HG02571 (cell line): ENCODE measurements at regions not wholly inside any gene's neighbourhood (a gene's known extent, or its start where the extent isn't known, plus 50 kb on each side); places are given as distances from the start of the nearest gene placed in this dataset.

Experiments
- ATAC-seq: cut with Tn5 transposase; IDR thresholded peaks from one replicate; pipeline ENCODE4 v1.9.1; 2021; ENCODE audit warnings: mild to moderate bottlenecking, moderate library complexity; ENCODE audit not compliant: unreplicated experiment

GRCh38 chr2:18467749-18468360 lies 92.6 kb downstream of the RDH14 start:
- ATAC-seq, result no peak

DNA sequence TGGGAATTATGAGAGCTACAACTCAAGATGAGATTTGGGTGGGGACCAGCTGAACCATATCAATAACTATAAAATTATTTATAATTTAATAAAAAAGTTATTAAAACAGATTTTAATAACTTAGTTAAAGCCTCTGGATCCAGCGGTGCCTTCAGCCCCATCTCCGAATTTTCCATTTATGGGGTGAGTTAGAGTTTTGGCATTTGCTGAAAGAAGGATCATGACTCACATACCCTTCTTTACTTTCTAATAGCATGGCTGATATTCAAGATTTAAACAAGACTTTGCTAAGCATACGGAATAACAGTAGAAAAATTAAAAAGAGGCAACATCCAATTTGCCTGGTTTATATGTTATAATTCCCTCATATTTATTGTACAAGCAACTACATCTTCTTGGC lies 94.5 kb downstream of the RDH14 start:
- no peak for ATAC-seq

DNA sequence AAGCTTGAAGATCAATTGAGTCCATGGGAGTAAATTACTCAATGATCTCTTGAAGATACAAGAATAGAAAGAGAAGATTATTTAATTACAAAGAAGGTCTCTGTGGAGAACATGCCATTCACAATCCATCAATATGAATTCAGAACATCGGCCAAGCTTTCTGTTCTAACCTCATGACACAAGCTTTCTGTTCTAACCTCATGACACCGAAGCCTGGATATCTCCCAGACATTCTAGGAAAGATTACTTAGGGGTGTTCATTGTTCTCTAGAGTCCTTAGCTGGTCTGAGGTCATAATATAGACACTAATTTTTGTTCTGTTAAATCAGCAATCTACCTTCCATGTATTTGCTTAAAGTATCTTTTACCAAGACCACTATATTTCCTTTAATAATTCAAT lies 95.5 kb downstream of the RDH14 start:
- no peak for ATAC-seq

- no peak for ATAC-seq
These were observed 104.4 kb downstream of the RDH14 start for GRCh38 chr2:18456026-18456425.

GRCh38 chr2:18455236-18455862 lies 105.1 kb downstream of the RDH14 start:
- ATAC-seq, result no peak

DNA sequence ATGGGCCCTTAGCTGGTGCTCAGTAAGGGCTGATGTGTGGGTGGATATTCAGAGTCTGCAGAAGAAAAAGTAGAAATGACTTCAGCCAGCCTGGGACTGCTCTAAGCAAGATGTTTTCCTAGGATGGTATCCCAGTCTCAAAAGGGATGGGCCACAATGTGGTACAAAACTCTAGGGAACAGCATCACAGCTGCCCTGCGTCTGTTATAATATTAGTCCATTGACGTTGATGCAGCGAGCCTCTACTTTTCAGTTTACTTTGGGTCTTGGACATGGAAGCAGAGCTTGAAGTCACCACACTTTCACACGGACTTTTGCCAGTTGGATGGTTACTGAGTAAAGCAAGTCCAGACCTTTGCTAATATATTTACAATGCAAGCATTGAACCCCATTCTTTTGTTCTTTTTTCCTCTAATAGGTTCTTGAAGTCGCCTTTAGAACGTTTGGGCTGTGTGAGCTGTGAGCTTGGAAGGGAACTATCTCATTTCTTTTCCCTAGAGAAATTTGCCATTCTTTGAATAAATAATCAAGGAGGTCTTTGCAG lies 105.7 kb downstream of the RDH14 start:
- ATAC-seq, result no peak

DNA sequence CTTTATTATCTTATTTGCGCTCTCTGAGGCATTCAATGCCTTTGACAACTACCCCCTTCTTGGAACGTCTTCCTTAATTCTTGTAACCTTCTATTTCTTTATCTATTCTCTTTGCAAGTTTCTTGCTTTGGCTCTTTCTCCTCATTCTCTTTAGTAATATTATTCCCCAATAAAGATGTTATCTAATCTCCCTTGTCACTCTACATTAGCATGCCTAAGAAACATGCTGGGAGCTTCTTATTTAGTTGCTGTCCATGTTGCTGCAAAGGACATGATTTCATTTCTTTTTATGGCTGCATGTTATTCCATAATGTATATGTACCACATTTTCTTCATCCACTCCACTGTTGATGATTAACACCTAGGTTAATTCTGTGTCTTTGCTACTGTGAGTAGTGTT lies 113.7 kb downstream of the RDH14 start:
- no peak for ATAC-seq

DNA sequence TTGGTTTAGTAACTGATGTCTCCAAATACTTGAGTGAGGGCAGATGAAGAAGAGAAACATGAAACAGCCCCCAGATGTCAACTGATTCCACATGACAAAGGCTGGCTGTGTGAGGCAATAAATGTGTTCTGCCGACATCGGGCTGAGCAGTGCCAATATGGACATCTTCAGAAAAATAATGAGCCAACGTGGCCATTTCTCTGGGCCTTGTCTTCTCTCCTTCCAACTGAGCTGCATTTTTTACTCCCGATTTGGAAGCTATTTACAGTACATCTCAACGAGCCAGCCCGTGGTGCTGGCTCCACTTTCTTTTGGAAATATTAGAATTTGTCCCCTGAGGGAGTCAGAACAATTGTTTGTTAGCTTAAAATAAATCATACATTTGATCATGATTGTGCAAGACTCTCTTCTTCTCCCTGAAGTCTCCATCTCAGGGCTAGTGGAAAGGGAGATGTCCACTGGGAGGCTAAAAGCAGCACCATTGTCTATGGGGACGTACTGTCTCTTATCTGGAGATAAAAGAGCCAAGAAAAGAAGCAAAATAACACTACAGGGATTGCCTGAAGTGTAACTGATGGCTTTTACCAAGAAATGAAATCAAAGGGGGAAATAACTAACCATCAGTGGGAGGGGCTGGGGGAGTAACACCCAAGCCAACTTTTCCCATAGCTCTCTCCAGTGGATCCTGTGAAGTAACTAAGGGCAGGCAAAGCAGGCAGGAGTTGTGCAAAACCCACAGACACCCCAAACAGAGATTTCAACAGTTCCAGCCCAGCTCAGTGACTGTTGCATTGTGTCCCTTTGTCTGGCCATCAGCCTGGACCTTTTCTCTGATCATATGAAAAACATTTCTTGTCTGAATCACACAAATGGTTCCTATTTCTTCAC lies 114.8 kb downstream of the RDH14 start:
- ATAC-seq, result no peak

DNA sequence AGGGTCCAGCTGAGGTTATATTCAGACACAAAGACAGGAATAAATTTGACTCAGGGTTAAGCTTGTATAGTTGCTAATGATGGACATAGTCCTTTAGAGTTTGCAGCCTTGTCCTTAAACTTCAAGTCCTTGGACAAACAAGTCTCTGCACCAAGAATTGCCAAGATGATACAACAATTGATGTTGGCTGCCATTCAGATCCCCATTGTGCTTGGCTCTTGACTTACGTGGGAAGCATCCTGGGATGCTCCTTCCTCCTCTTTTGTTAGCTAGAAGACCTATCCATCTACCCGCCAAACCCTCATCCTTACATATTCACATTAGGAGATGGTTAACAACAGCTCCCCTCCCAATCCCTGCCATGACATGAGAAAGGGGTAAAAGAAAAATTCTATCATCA lies 115.6 kb downstream of the RDH14 start:
- no peak for ATAC-seq

- ATAC-seq, result no peak
These were observed 118.9 kb downstream of the RDH14 start for GRCh38 chr2:18441583-18441982.

DNA sequence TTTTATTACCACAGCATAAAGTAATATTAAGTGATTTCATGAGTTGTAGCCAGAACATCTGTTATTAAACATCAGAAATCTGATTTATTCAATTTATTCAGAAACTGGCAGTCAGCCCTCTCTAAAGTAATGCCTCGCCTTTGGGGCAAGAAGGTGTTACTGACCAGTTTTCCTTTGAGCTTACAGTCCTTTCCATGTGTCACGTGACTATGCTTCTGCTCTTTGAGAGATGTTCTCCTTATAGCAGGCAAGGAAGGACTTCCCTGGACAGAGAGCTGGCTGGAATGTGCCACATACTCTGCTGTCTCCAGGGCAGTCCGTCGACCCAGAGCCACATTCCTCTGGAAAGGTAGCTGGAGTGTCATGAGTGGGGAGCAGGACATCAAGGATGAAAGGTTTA lies 119.7 kb downstream of the RDH14 start:
- no peak for ATAC-seq

GRCh38 chr2:18440141-18440661 lies 120.3 kb downstream of the RDH14 start:
- ATAC-seq, result no peak

GRCh38 chr2:18439716-18440115 lies 120.7 kb downstream of the RDH14 start:
- ATAC-seq, result no peak

- ATAC-seq, result no peak
These were observed 122.5 kb downstream of the RDH14 start for GRCh38 chr2:18437909-18438308.

DNA sequence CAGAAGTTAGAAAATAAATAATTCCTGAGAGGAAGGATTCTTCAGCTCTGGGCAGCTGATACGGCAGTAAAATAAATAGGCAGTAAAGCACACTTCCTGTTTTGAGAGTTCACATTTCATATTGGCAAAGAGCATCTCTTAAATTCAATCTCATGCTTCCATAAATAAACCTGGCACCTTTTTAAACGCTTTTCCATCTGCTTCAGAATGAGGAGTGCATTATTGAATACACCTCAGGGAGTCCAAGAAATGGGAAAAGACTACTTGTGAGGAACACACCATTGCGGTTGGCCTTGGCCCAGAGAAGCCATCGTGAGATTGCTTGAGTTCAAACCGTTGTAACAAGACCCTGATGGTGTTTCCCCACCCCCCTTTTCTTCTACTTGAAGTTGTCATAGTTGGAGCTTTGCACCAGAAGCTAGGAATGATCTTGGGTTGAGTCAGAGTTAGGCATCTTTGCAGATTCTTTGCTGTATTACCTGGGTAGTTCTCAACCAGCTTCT lies 123.9 kb downstream of the RDH14 start:
- ATAC-seq, result no peak

GRCh38 chr2:18435426-18436037 lies 124.9 kb downstream of the RDH14 start:
- no peak for ATAC-seq

DNA sequence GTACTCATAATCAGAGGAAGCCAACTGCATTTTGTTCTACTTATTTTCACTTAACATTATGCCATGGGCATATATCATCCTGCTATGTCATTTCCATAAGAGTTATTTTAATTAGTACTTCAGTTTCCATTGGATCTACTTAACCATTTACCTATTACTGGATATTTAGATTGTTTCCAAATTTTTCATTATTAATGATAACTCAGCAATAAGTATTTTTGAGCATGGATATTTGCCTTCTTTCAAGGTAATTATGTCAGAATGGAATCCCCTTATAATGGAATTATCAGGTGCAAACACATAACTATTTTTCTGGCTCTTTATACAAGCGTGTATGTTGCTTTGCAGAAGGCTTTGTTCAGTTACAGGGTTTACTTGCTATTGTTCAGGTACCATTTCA lies 126.6 kb downstream of the RDH14 start:
- no peak for ATAC-seq

DNA sequence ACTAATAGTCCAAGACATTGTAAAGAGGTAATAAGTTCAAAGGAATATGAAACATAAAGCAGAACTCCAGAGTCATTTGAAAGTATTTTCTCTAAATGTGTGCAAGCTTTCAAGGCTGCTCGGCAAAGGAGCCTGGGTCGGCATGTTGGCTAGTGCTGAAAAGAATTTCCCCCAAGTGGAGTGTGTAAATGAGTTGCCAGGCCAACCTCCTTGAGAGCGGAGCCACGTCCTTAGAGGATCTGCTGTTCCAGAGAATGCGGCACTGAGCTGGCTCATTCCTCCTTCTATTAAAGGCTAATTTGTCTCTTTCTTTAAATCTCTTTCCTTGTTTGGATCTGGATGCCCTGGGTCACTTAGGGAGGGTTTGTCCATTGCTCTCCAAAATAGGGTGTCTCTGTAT lies 127.5 kb downstream of the RDH14 start:
- no peak for ATAC-seq

- ATAC-seq, result no peak
These were observed 129.3 kb downstream of the RDH14 start for GRCh38 chr2:18430996-18431748.

- ATAC-seq, result no peak
These were observed 131.9 kb downstream of the RDH14 start for GRCh38 chr2:18428516-18428915.
